VCaP (cell line): ENCODE measurements at regions not wholly inside any gene's neighbourhood (a gene's known extent, or its start where the extent isn't known, plus 50 kb on each side); places are given as distances from the start of the nearest gene placed in this dataset.
A peak's percentile ranks its signal among the peaks of the same experiment; 100 is the strongest.

Experiments
- H3K27ac ChIP-seq: fragments of 450-650 bp; 2 replicates; pipeline ENCODE4 v1.5.1; 2017
- CTCF ChIP-seq: fragments of 450-650 bp; conservative IDR thresholded peaks from 2 replicates; pipeline ENCODE4 v1.5.1; 2017; ENCODE audit warnings: mild to moderate bottlenecking, moderate library complexity

- no peak for TF ChIP-seq CTCF
- H3K27ac ChIP-seq, result no peak overlapping the region
Measured at GRCh38 chr15:62498712-62499111, 333.6 kb upstream of the C2CD4B start.

GRCh38 chr15:62500325-62500724, 335.2 kb upstream of the C2CD4B start:
- no peak overlapping the region for H3K27ac ChIP-seq
- TF ChIP-seq CTCF, result no peak

- no peak overlapping the region for H3K27ac ChIP-seq
- TF ChIP-seq CTCF, result no peak
Measured at GRCh38 chr15:62502451-62502850, 337.4 kb upstream of the C2CD4B start.

GRCh38 chr15:62503451-62503850, 338.4 kb upstream of the C2CD4B start:
- H3K27ac ChIP-seq, result peak overlapping the region; percentile 75
- TF ChIP-seq CTCF, result no peak

- TF ChIP-seq CTCF, result no peak
- peak overlapping the region; percentile 75 for H3K27ac ChIP-seq
Measured at GRCh38 chr15:62505762-62506161, 340.7 kb upstream of the C2CD4B start.

GRCh38 chr15:62506217-62506805, 341.2 kb upstream of the C2CD4B start:
- TF ChIP-seq CTCF, result no peak
- peak overlapping the region; percentile 75 for H3K27ac ChIP-seq

GRCh38 chr15:62509395-62509958, 344.4 kb upstream of the C2CD4B start:
- no peak for TF ChIP-seq CTCF
- H3K27ac ChIP-seq, result no peak overlapping the region
